ENCODE measurements at regions not wholly inside any gene's neighbourhood (a gene's known extent, or its start where the extent isn't known, plus 50 kb on each side); places are given as distances from the start of the nearest gene placed in this dataset.

GRCh38 chr16:60820361-60820760 is 1215.9 kb downstream of the CDH8 start:
- TF ChIP-seq FOXM1 (IDR thresholded peaks at IDR 0.05; ENCODE audit: borderline replicate concordance, low read depth), result no peak
- TF ChIP-seq EP300 (IDR thresholded peaks at IDR 0.05; ENCODE audit: borderline replicate concordance), result no peak
- no peak for TF ChIP-seq TCF12 (IDR thresholded peaks at IDR 0.05; ENCODE audit: low read depth)
- TF ChIP-seq, protein P1, sequence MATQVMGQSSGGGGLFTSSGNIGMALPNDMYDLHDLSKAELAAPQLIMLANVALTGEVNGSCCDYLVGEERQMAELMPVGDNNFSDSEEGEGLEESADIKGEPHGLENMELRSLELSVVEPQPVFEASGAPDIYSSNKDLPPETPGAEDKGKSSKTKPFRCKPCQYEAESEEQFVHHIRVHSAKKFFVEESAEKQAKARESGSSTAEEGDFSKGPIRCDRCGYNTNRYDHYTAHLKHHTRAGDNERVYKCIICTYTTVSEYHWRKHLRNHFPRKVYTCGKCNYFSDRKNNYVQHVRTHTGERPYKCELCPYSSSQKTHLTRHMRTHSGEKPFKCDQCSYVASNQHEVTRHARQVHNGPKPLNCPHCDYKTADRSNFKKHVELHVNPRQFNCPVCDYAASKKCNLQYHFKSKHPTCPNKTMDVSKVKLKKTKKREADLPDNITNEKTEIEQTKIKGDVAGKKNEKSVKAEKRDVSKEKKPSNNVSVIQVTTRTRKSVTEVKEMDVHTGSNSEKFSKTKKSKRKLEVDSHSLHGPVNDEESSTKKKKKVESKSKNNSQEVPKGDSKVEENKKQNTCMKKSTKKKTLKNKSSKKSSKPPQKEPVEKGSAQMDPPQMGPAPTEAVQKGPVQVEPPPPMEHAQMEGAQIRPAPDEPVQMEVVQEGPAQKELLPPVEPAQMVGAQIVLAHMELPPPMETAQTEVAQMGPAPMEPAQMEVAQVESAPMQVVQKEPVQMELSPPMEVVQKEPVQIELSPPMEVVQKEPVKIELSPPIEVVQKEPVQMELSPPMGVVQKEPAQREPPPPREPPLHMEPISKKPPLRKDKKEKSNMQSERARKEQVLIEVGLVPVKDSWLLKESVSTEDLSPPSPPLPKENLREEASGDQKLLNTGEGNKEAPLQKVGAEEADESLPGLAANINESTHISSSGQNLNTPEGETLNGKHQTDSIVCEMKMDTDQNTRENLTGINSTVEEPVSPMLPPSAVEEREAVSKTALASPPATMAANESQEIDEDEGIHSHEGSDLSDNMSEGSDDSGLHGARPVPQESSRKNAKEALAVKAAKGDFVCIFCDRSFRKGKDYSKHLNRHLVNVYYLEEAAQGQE (IDR thresholded peaks at IDR 0.05; ENCODE audit: low read depth), result no peak
- TF ChIP-seq YY1 (IDR thresholded peaks at IDR 0.05; ENCODE audit: low read depth), result no peak
- TF ChIP-seq USF1 (IDR thresholded peaks at IDR 0.05), result no peak
- TF ChIP-seq ZBTB7A (IDR thresholded peaks at IDR 0.05; ENCODE audit: low read depth), result no peak
- no peak for TF ChIP-seq EGR1 (IDR thresholded peaks at IDR 0.05)
- TF ChIP-seq TAF1 (IDR thresholded peaks at IDR 0.05; ENCODE audit: low read depth), result no peak
- no peak for TF ChIP-seq RAD21 (IDR thresholded peaks at IDR 0.05; ENCODE audit: low read depth)
- no peak for TF ChIP-seq CREB1 (IDR thresholded peaks at IDR 0.05; ENCODE audit: low read depth)
- TF ChIP-seq, protein P2, sequence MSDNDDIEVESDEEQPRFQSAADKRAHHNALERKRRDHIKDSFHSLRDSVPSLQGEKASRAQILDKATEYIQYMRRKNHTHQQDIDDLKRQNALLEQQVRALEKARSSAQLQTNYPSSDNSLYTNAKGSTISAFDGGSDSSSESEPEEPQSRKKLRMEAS (IDR thresholded peaks at IDR 0.05), result no peak
- TF ChIP-seq TEAD4 (IDR thresholded peaks at IDR 0.05), result no peak
- TF ChIP-seq NFIC (IDR thresholded peaks at IDR 0.05), result no peak
- no peak for TF ChIP-seq CEBPB (IDR thresholded peaks at IDR 0.05)

GRCh38 chr16:60818465-60818864 is 1217.8 kb downstream of the CDH8 start:
- no peak for TF ChIP-seq TEAD4 (IDR thresholded peaks at IDR 0.05)
- TF ChIP-seq, protein P2 (IDR thresholded peaks at IDR 0.05), result no peak
- no peak for TF ChIP-seq TAF1 (IDR thresholded peaks at IDR 0.05; ENCODE audit: low read depth)
- no peak for TF ChIP-seq NFIC (IDR thresholded peaks at IDR 0.05)
- TF ChIP-seq FOXM1 (IDR thresholded peaks at IDR 0.05; ENCODE audit: borderline replicate concordance, low read depth), result no peak
- TF ChIP-seq ZBTB7A (IDR thresholded peaks at IDR 0.05; ENCODE audit: low read depth), result no peak
- TF ChIP-seq, protein P1 (IDR thresholded peaks at IDR 0.05; ENCODE audit: low read depth), result no peak
- TF ChIP-seq USF1 (IDR thresholded peaks at IDR 0.05), result no peak
- no peak for TF ChIP-seq CREB1 (IDR thresholded peaks at IDR 0.05; ENCODE audit: low read depth)
- no peak for TF ChIP-seq RAD21 (IDR thresholded peaks at IDR 0.05; ENCODE audit: low read depth)
- no peak for TF ChIP-seq YY1 (IDR thresholded peaks at IDR 0.05; ENCODE audit: low read depth)
- TF ChIP-seq EGR1 (IDR thresholded peaks at IDR 0.05), result no peak
- no peak for TF ChIP-seq EP300 (IDR thresholded peaks at IDR 0.05; ENCODE audit: borderline replicate concordance)
- TF ChIP-seq TCF12 (IDR thresholded peaks at IDR 0.05; ENCODE audit: low read depth), result no peak
- no peak for TF ChIP-seq CEBPB (IDR thresholded peaks at IDR 0.05)

GRCh38 chr16:60816461-60816860 is 1219.8 kb downstream of the CDH8 start:
- TF ChIP-seq EP300 (IDR thresholded peaks at IDR 0.05; ENCODE audit: borderline replicate concordance) (no peak), RAD21 (IDR thresholded peaks at IDR 0.05; ENCODE audit: low read depth) (no peak), CREB1 (IDR thresholded peaks at IDR 0.05; ENCODE audit: low read depth) (no peak), USF1 (IDR thresholded peaks at IDR 0.05) (no peak), EGR1 (IDR thresholded peaks at IDR 0.05) (no peak)
- TF ChIP-seq, protein P1 (IDR thresholded peaks at IDR 0.05; ENCODE audit: low read depth), result no peak
- TF ChIP-seq, protein P2 (IDR thresholded peaks at IDR 0.05), result no peak

DNA sequence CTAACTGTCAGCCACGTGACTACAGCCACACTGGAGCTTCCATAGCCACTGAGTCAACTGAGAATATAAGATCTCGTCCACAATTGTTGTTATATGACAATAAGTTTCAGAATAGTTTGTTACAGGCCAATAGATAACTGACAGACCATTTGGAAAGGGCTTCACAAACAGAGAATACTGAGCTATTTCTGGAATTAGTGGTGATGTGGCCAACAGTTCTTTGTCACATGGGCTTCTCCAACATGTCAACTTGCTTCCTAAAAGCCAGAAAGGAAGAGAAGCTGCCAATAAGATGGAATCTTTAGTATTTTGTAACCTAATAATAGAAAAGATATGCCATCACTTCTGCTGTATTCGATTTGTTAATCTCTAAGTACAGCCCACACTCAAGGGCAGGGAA is 1220.4 kb downstream of the CDH8 start:
- TF ChIP-seq FOXM1 (IDR thresholded peaks at IDR 0.05; ENCODE audit: borderline replicate concordance, low read depth), result no peak
- no peak for TF ChIP-seq RAD21 (IDR thresholded peaks at IDR 0.05; ENCODE audit: low read depth)
- TF ChIP-seq CREB1 (IDR thresholded peaks at IDR 0.05; ENCODE audit: low read depth), result no peak
